Putamen (tissue), 1 donor: ENCODE measurements at regions not wholly inside any gene's neighbourhood (a gene's known extent, or its start where the extent isn't known, plus 50 kb on each side); places are given as distances from the start of the nearest gene placed in this dataset.

Source experiments
- DNase-seq: peaks from one replicate; pipeline ENCODE4 v3.0.0-alpha.2; 2016; ENCODE audit warnings: low spot score

DNA sequence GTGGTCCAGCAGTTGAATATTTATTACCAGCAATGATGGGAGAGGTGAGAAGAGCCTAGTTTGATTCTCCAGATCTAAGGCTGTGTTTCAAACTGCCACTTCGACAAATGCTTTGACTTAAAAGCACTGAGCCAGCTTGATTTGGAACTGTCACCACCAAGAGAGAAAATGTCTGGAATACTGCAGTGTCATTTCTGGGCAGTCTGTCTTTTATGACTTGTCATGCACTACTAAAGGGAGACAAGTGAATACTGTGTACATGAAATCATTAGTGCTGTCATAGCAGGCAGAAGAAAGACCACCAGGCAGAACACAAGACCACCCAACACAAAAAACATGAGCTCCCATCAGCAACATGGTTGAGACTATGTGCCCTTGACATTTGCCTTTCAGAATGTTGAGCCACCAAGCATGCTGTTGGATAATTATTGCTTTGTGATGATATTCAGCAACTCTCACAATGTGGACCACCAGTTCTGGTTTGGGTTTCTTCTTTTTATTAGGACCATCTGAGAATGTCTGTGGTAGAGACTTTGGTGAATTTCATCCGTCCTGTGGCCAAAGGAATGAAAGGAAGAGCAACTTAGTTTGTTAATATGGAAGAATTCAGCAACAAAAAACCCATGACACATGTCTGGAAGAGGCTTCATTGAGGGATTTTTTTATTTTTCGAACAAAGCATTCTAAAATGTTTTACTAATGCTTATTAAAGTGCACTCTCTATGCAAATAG, 125.8 kb downstream of the NTMT2 start:
- DNase-seq, result no peak

DNA sequence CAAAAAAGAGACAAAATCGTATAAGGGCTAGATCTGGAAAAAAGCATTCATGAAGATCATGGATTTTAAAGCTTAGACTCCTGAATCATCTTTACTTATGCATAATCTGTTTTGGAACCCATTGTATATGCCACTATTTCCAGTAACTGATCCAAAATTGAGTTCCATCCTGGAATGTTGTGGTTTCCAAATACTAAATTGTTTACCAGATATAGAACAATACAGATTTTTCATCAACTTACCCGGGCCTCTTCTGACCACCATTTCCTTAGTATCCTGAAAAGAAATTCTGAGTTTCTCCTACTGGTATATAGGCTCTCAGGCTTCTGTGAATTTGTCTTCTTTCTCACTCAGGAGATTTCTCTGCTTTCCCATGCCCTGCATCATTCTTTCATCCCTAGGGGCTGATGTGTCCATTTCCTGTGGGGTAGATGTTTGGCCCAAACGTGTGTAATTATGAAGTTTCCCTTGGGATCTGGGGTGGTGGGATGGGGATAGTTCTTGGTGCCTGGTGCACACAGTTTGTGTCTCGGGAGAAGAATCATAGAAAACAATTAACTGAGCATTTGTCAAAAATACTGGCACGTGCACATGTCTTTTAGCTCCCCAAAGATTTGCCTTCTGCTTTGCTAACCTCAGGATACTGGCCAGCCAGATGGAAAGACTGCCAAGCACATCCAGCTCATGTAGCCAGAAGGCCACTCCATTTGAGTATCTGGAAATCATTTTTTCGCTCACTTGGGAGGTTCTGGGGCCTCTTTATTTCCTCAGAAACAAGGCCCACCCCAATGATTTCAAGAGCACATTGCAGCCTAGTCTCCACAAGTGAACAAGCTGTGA, 127.8 kb downstream of the NTMT2 start:
- no peak for DNase-seq

DNA sequence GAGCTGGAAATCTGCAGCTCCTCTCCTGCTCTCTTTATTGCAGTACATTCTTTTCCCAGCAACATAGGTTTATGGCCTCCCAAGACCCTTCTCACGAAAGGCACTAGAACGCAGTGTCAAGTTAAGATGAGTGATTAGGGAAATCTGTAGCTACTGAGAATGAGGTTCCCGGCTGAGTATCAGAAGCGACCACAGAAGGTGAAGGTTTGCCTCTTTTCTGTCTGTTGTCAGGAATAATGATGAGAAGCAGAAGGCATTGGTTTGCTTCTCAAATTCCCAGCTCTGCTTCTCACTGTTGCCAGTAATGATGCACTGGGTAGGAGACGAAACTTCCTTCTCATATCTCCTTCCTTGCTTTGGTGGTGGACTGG, 128.4 kb downstream of the NTMT2 start:
- no peak for DNase-seq

DNA sequence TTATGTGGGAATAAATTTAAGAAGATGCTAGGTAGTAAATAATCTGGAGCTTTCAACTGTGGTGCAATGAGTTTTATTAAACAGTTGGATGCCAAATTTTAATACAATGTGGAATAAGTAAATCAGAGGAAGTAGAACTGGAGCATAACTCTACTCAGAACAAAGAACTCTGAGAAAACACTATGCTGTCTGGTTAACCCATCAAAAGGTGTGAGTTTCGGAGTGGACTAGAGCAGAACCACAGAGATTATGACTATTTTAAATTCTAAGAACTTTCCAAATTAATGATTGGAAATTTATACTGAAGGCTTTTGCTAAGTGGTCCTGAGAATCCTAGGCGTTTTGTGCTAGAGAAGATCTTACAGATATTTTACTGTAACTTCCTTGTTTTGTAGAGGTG, 132.2 kb downstream of the NTMT2 start:
- DNase-seq, result no peak

DNA sequence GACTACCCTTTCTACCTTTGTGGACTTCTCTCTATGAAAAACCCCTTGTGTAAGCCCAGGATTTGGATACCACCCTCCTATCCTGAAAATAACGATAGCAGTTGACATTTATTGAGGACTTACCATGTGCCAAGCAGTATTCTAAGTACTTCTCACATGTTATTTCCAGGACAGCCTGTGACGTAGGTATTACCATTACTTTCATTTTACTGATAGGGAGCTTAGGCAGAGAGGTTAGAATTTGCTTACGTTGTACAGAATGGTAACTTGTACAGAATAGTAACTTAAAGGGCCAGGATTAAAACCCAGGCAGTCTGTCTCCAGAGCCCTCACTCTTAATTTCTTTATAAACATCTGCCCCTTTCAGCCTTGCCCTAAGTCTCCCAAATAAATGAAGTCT, 138.3 kb downstream of the NTMT2 start:
- DNase-seq, result no peak

DNA sequence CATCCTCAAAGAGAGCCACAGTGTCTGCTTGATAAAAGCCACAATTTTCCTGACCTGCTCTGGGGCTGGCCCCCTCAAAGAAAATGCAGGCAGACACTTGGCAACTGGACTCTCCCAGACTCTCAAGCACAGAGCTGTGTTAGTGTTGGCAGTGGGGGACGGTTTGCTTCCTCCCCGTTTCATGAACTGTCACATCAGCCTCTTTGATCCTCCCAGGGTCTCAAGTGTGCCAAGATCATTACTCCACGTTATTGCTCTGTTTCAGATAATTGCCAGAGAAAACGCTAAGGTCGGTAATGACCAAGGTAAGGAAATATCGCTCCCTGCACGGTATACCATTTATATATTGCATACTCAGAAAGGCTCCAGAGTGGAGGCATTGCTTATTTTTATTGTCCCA, 138.8 kb downstream of the NTMT2 start:
- no peak for DNase-seq

DNA sequence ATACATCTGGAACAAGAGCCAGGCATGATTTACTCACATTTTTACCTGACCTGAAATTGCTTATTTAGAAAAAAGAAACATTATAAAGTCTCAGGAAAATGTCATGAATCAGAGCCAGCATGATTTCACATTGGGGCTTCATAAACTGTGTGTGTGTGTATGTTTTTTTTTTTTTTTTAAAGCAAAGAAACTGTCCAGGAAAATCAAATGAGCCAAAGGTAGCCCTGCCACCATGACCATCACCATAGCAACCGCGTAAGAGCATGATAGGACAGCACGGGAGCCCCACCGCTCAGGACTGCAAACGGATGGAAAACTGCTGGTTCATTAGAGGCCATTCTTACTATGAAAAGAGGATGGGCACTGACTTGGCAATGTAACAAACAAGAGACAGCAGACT, 139.2 kb downstream of the NTMT2 start:
- no peak for DNase-seq

DNA sequence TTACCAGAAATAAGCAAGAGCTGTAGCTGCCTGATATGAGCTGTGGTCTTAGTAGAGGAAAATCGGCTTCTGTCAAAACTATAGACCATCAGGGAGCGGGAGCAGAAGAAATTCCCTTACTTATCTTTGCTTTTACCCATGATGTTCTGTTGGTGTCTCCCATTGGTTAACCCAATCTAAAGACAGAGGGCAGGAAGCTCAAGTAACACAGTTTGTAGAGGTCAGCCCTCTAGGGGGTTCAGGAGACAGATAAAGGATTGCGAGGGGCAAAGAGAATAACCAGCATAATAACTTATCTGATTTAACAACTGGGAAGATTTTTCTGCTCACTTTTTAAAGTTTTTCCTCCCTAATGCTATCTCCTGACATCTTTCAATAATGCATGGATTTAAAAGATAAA, 142.4 kb downstream of the NTMT2 start:
- DNase-seq, result no peak

DNA sequence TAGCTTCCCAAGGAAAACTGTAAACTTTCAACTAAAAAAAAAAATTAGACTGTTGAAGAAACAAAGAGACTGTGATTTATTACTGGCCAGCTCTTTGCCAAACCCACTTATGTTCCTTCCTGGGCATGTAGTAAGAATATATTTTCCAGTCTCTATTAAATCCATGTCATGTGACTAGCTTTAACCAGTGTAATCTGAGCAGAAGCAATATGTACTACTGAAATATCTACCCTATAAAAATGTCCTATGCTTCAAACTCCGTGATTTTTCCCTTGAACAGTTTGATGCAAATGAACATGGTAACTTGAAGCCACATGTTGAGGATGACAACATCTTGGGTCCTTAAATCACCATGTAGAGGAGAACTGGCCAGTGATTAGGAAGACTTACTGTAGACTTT, 144.5 kb downstream of the NTMT2 start:
- DNase-seq, result no peak

DNA sequence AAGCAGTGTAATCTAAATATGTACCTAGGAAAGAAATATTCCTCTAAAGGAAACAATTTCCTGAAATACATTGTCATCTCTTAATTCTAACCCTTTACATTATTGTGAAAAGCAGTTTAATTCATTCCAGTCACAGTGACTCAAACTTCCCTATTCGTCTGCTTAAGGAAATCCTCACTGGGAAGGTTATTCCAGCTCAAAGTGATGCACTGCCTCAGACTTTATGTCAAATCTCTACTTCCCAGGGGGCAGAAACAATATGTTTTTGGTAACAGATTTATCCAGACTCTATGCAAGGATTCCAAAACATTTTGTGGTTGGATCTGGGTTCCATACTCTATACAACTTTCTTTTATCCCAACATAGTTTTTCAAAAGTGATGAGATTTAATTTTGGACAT, 145.2 kb downstream of the NTMT2 start:
- DNase-seq, result no peak

DNA sequence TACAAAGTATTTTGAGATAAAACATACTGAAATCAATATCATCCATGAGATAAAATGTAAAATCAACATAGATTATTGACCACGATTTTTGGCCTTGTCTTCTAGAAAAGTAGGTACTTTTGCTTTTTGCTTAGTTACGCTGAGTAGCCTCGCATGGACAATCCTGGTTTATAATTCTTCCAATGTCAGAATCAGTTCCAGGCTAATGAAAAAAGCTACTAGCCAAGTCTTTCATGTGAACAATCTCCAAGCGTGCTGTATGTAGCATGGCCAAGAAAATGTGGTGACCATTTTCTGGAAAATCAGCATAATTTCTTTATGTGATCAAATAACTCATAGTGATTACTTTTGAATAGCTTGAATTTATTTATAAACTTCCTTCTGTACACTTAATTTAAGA, 145.8 kb downstream of the NTMT2 start:
- no peak for DNase-seq

DNA sequence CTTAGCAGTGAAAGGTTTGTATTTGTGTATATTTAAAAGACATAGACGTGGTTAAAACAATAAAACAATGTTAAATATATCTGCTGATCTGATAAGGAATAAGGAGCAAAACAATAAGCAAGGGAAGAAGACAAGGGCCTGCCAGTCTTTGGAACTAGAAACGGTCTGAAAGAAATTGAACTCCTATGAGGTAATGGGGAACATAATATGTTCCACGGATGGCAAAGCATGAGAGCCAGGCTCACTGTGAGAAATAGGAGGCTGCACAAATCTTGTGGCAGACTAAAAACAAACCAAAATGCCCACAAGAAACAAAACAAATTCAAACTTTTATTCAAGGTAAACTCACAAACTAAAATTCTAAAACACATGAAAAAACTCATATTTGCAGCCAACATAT, 150.5 kb downstream of the NTMT2 start:
- no peak for DNase-seq

DNA sequence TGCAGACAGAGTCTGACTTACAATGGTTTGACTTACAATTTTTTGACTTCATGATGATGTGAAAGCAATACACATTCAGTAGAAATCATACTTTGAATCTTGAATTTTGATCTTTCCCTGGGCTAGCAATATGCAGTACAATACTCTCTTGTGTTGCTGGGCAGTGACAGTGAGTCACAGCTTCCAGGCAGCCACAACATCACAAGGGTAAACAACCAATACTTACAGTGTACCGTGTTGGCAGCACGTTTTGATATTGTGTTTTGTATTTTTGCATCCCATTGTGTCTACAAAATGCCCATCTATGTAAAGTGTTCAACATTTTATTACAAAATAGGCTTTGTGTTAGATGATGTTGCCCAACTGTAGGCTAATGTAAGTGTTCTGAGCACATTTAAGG, 150.9 kb downstream of the NTMT2 start:
- no peak for DNase-seq

DNA sequence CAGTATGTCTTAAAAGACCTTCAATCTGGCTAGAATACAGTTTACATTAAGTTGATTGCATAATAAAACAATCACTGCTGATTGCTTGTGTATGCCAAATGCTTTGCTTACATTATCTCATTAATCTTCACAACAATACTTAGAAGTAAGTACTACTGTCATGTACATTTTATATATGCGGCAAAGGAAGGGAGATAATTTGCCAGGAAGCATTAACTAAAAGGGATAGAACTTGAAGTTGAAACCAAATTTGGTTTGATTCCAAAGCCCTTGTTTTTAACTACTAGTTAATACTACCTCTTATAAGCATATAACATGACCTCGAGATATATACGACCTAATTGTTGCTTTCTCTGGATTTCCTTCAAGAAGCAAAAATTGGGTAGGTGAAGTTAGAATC, 155.8 kb downstream of the NTMT2 start:
- DNase-seq, result no peak

DNA sequence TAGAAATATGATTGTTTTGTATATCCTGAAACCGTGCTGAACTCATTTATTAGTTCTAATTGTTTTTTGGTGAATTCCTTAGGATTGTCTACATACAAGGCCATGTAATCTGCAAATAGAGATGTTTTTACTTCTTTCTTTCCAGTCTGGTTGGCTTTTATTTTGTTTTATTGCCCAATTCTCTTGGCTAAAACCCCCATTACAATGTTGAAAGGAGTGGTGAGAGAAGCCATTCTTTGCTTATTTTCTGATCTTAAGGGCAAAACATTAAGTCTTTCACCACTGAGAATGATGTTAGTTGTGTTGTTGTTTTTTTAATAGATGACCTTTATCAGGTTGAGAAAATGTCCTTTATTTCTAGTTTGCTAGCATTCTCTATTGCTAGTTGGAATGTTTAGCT, 157.3 kb downstream of the NTMT2 start:
- no peak for DNase-seq

DNA sequence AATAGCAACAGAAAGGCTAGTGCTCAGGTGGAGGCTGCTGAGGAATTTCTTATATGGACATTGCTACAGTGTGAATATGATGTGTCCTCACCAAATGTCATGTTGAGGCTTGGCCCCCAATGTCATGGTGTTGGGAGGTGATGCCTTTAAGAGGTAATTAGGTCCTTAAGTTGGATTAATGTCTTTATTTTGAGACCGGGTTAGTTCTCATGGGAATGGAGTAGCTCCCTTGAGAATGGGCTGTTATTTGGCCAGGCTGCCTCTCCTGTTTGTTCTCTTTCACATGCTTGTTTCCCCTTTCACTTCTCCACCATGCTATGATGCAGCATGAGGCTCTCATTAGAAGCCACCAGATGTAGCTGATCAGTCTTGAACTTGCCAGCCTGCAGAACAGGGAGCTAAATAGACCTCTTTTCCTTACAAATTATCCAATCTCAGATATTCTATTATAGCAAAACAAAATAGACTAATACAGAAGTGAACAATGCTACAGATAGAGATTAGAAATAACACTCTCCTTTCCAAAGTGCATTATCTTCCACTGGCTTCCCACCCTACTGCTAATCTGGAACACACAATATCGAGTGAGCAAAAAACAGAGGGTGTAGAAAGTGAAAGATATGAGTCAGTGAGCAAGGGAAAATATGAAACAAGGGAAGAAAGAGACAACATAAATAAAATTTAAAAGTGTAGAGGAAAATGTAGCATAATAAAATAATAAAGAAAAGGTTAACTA, 160.2 kb downstream of the NTMT2 start:
- DNase-seq, result no peak

DNA sequence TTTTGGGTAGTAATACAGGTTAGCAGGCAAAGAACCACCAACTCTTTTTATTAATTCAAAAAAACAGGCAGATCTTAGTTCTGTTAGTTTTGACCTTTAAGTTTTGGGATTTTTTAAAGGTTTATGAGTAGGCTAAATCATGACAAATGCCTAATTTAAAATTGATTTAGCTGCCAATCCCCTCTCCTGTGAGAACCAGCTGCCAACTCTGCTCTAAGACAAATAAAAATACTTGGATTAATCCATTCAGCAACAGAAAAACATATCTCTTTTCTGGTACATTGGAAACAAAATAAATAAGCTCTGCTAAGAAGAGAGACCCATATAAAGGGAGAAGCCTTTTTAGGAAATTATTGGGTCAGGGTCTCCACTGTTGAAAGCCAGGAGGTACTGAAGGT, 160.8 kb downstream of the NTMT2 start:
- DNase-seq, result no peak

DNA sequence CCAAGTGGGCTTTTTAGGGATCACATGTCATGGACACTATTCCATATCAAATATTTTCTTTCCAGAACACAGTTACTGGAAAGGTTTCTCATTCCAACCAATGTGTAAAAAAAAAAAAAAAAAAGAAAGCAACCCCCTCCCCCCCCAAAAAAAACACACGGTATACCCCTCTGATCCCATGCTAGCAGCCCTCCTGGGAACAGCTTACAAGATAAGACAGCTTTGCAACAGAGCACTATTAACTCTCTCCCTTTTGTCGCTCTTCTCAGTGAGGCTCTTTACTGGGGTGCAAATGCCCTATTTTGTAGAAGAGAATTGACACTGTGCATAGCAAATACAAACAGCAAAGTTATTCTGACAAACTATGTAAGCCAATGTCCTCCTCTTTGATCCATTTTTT, 161.2 kb downstream of the NTMT2 start:
- DNase-seq, result no peak

DNA sequence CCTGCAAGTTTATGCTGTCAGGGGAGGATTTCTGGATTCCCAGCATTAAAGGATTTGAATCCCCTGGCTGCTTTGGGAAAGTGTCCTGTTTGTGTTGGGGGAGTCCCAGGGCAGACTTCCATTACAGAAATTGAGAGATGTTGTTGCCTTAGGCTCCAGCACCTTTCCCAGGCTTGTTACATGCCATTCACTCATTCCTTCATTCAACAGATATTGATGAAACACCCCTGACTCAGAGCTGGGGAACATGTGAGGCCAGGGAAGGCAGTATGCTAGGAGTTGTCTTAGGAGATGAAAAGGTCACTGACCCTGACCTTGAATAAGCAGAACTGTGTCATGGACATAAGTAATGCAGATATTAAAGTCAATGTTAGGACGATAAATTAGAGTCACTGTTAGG, 161.7 kb downstream of the NTMT2 start:
- DNase-seq, result no peak

DNA sequence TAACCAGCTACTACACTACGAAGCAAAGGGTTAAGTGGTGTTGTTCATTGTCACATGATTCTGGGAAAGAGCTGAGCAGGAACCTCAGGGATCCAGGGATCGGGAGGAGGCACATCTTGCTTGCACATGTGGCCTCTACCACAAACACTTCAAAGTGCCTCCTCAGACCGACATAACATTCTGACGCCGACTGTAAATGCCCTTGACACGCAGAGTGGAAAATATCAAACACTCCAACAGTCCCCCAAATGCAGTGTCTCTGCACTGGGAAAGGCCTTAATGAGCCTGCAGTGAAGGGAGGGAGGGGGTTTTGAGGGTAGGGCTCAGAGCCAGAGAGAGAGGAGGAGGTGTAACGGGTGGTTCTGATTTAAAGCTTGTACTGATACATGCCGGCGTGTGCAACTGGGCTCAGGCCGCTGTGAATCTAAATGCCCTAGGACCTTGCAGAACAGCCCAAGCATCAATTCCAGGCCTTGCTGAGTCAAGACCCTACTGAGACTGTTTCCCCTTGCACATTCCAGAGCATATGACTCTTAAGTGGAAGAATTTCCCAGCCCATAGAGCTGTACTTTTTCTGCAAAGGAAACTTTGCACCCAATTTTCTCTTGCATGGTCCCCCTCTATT, 163.7 kb downstream of the NTMT2 start:
- DNase-seq, result no peak

DNA sequence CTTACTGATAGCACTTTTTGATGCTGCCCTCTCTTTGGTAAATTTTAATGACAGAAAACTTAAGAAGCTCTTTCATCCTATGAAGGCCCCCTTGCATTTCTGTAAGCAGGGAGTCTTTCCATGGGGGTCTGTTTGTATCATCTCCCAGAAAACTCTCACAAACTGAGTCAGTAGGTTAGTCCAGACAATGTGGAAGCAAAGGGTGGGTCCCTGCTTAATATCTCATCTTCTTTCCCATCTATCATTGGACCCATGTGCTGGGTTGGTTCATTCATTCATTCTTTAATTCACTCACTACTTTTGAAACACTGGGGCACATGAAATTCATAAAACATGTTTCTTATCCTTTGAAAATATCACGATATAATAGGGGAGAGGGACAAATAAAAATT, 164.3 kb downstream of the NTMT2 start:
- no peak for DNase-seq

DNA sequence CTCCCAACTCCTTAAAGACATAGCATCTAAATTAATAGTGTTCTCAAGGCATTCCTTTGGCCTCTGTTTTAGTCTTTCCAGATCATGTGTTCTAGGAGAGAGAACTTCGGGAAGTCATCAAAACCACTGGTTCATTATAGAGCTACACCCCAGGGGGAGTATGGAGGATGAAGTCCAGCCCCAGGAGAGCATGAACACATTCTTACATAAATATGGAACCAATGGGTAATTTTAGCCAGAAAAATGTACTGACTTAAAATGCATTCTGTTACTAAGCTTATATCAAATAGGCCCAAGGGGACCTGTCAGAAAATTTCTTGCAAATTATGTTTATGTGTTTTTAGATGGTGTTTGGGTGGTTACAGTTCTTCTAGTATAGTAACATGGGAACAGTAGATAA, 165.2 kb downstream of the NTMT2 start:
- no peak for DNase-seq

DNA sequence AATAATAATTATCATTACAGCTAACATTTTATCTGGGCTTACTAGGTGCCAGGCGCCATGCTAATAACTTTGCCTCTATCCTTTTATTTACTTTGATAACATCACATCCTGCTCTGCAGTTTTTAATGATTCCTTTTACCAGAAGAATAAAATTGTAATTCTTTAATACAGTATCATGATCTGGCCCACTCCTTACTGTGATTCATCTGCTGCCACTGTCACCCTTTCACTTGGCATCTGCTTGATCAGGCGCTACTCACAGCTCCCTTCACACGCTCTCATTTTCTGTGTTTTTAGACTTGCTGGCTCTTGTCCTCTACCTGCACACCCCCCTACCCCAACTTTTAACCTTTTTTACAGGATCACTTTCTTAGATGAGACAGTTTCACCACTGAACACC, 167.5 kb downstream of the NTMT2 start:
- no peak for DNase-seq
